HCT116 (cell line): ENCODE measurements at regions not wholly inside any gene's neighbourhood (a gene's known extent, or its start where the extent isn't known, plus 50 kb on each side); places are given as distances from the start of the nearest gene placed in this dataset.

Experiments
- ATAC-seq: fragments of 200-7000 bp; cut with Tn5 transposase; 2 replicates; pipeline ENCODE4 v1.9.1; 2020; ENCODE audit warnings: mild to moderate bottlenecking, moderate library complexity
- BruUV-seq: library from RNA; stranded (reverse); fragments of 400-500 nt; replicated peaks from 2 replicates; lab custom pipeline; 2021; lab: Mats Ljungman, UMichigan
- CTCF ChIA-PET: fragments of 300-600 bp; sonication (Branson Sonifier 250); formaldehyde crosslinking; loops from one replicate; lab custom pipeline; 2021; ENCODE audit warnings: antibody characterized with exemption; lab: Charles Lee
- POLR2A ChIA-PET: fragments of 300-600, 350-600 bp; sonication (Branson Sonifier 250); formaldehyde crosslinking; loops from one replicate; lab custom pipeline; 2021; ENCODE audit warnings: antibody characterized with exemption; lab: Charles Lee
- RAD21 ChIA-PET, 2 experiments: fragments of 300-600 bp; sonication (Branson Sonifier 250); formaldehyde crosslinking; loops; one replicate each; lab custom pipeline; 2023; ENCODE audit warnings: low total read pairs in 2 of 2; ENCODE audit not compliant: uncharacterized antibody in 2 of 2, unreplicated experiment in 2 of 2, low non-redundant PET in 1 of 2; lab: Charles Lee
- DNase-seq: peaks from one replicate; pipeline ENCODE4 v3.0.0-alpha.2; 2010; ENCODE audit warnings: low read depth, low spot score
- H2AFZ ChIP-seq: fragments of 200-600 bp; shearing (Covaris generic), sonication (generic); 2 replicates; pipeline ENCODE4 v1.6.1; 2017; ENCODE audit warnings: low read depth, mixed run types, mixed read lengths, antibody characterized with exemption, low read length; ENCODE audit not compliant: poor library complexity, severe bottlenecking
- H3K27ac ChIP-seq: 2 replicates; pipeline ENCODE4 v1.5.1; 2012; ENCODE audit warnings: low read depth, low read length
- H3K27me3 ChIP-seq: fragments of 200-600 bp; sonication (generic); 2 replicates; pipeline ENCODE4 v1.6.1; 2016; ENCODE audit warnings: mixed run types, low read length, mixed read lengths; ENCODE audit not compliant: insufficient read depth
- H3K36me3 ChIP-seq, 2 experiments: fragments of 200-500 bp in 1 of 2; fragments of 200-600 bp in 1 of 2; sonication (Bioruptor generic) in 1 of 2; sonication (generic) in 1 of 2; 2 replicates each; pipeline versions ENCODE4 v1.5.1 to v1.6.1; 2014 to 2016; ENCODE audit warnings: low read length in 2 of 2, inconsistent platforms in 1 of 2, mixed read lengths in 1 of 2, mixed run types in 1 of 2; ENCODE audit not compliant: insufficient read depth in 2 of 2, control insufficient read depth in 1 of 2
- H3K4me1 ChIP-seq, 2 experiments: fragments of 200-600 bp in 1 of 2; sonication (generic) in 1 of 2; 2 replicates each; pipeline versions ENCODE4 v1.5.1 to v1.6.1; 2012 to 2017; ENCODE audit warnings: low read length in 2 of 2, inconsistent platforms in 1 of 2, mild to moderate bottlenecking in 1 of 2, mixed read lengths in 1 of 2, mixed run types in 1 of 2, moderate library complexity in 1 of 2; ENCODE audit not compliant: insufficient read depth in 2 of 2, control insufficient read depth in 1 of 2
- H3K4me2 ChIP-seq: fragments of 200-600 bp; sonication (generic); 2 replicates; pipeline ENCODE4 v1.6.1; 2017; ENCODE audit warnings: mixed run types, low read length, mixed read lengths
- H3K4me3 ChIP-seq, 2 experiments: fragments of 200-600 bp in 1 of 2; sonication (generic) in 1 of 2; replicated peaks in 1 of 2; 2 replicates each; pipeline ENCODE4 v1.5.1; 2011 to 2016; ENCODE audit warnings: low read length in 2 of 2, control low read depth in 1 of 2, low read depth in 1 of 2, mild to moderate bottlenecking in 1 of 2, mixed read lengths in 1 of 2, mixed run types in 1 of 2
- H3K79me2 ChIP-seq: fragments of 200-600 bp; sonication (generic); 2 replicates; pipeline ENCODE4 v1.6.1; 2017; ENCODE audit warnings: mild to moderate bottlenecking, mixed run types, low read length, moderate library complexity, mixed read lengths; ENCODE audit not compliant: insufficient read depth
- H3K9ac ChIP-seq: fragments of 200-600 bp; sonication (generic); 2 replicates; pipeline ENCODE4 v1.6.1; 2016; ENCODE audit warnings: low read length, mixed read lengths
- H3K9me2 ChIP-seq: fragments of 200-600 bp; sonication (generic), shearing (Covaris generic); 2 replicates; pipeline ENCODE4 v1.6.1; 2017; ENCODE audit warnings: mixed run types, mild to moderate bottlenecking, moderate library complexity; ENCODE audit not compliant: insufficient read depth
- H3K9me3 ChIP-seq, 2 experiments: fragments of 200-500 bp in 1 of 2; fragments of 200-600 bp in 1 of 2; sonication (Bioruptor generic) in 1 of 2; sonication (generic) in 1 of 2; 2 replicates each; pipeline ENCODE4 v1.6.1; 2014 to 2017; ENCODE audit warnings: low read length in 2 of 2, mixed read lengths in 2 of 2, inconsistent platforms in 1 of 2, low read depth in 1 of 2, mild to moderate bottlenecking in 1 of 2, mixed run types in 1 of 2, moderate library complexity in 1 of 2; ENCODE audit not compliant: control insufficient read depth in 1 of 2, insufficient read depth in 1 of 2
- H4K20me1 ChIP-seq: fragments of 200-600 bp; sonication (generic), shearing (Covaris generic); 2 replicates; pipeline ENCODE4 v1.6.1; 2017; ENCODE audit warnings: mixed run types, mild to moderate bottlenecking, moderate library complexity; ENCODE audit not compliant: insufficient read depth
- CEBPB ChIP-seq: IDR thresholded peaks from 2 replicates; pipeline ENCODE4 v1.6.1; 2012; ENCODE audit warnings: low read depth
- CTCF ChIP-seq, 3 experiments: fragments of 200-600 bp in 1 of 3; sonication (generic) in 1 of 3; IDR thresholded peaks in 2 of 3; conservative IDR thresholded peaks in 1 of 3; 2 replicates each; pipeline ENCODE4 v1.5.1; 2012 to 2017; ENCODE audit warnings: low read depth in 2 of 3, low read length in 2 of 3, antibody characterized with exemption in 1 of 3, borderline replicate concordance in 1 of 3, control low read depth in 1 of 3, mild to moderate bottlenecking in 1 of 3, mixed read lengths in 1 of 3, mixed run types in 1 of 3, moderate library complexity in 1 of 3; ENCODE audit not compliant: insufficient read depth in 1 of 3
- ELF1 ChIP-seq: IDR thresholded peaks from 2 replicates; pipeline ENCODE4 v1.6.1; 2012; ENCODE audit warnings: low read depth, borderline replicate concordance
- EZH2 ChIP-seq: fragments of 200-600 bp; sonication (generic); IDR thresholded peaks from 2 replicates; pipeline ENCODE4 v1.6.1; 2017; ENCODE audit warnings: antibody characterized with exemption, mixed run types
- POLR2AphosphoS5 ChIP-seq: IDR thresholded peaks from 2 replicates; pipeline ENCODE4 v1.6.1; 2011; ENCODE audit warnings: mild to moderate bottlenecking, low read depth, low read length, moderate library complexity
- REST ChIP-seq: IDR thresholded peaks from 2 replicates; pipeline ENCODE4 v1.6.1; 2012; ENCODE audit warnings: low read depth
- SRF ChIP-seq: IDR thresholded peaks from 2 replicates; pipeline ENCODE4 v1.6.1; 2012; ENCODE audit warnings: low read depth
- TCF7L2 ChIP-seq: IDR thresholded peaks from 2 replicates; pipeline ENCODE4 v1.7.0; 2011; ENCODE audit warnings: borderline replicate concordance, inconsistent platforms; ENCODE audit not compliant: insufficient read depth, insufficient read length; ENCODE audit errors: extremely low read depth
- ZNF274 ChIP-seq: fragments of 200-500 bp; sonication (Bioruptor generic); IDR thresholded peaks from 2 replicates; pipeline ENCODE4 v1.6.1; 2014; ENCODE audit warnings: mild to moderate bottlenecking, low read depth, low read length, inconsistent platforms
- intact Hi-C: fragments of 100-400 bp; cut with micrococcal nuclease; formaldehyde crosslinking; loops from 2 replicates; pipeline ENCODE4 v1.10.0; 2022

- no peak overlapping the region for H3K4me2 ChIP-seq
- H3K36me3 ChIP-seq, result no peaks in the 10 kb centered on the region
- no peaks in the 10 kb centered on the region for H3K9me2 ChIP-seq
- H3K27ac ChIP-seq, result no peak overlapping the region
- RAD21 ChIA-PET, result no interaction called here
- no peaks in the 10 kb centered on the region for H3K79me2 ChIP-seq
- DNase-seq, result no peak
- BruUV-seq, result no TSS peak
- H3K4me1 ChIP-seq, result no peaks in the 10 kb centered on the region
- no peak overlapping the region for H3K9ac ChIP-seq
- no peaks in the 10 kb centered on the region for H3K27me3 ChIP-seq
- no peak for ATAC-seq
- H3K9me3 ChIP-seq, result no peaks in the 10 kb centered on the region
- H3K4me3 ChIP-seq, result no peak overlapping the region
- POLR2A ChIA-PET, result no interaction called here
- TF ChIP-seq CTCF (IDR thresholded peaks at IDR 0.05 in 2 of 3, conservative IDR thresholded peaks at IDR 0.05 in 1 of 3; ENCODE audit: borderline replicate concordance in 1 of 3, insufficient read depth in 1 of 3, low read depth in 2 of 3, low read length in 2 of 3) (no peak), SRF (no peak), REST (no peak), POLR2AphosphoS5 (no peak), TCF7L2 (no peak), EZH2 (no peak), CEBPB (no peak), ELF1 (no peak), ZNF274 (no peak)
- TF ChIP-seq, all 23 proteins: peak for 0
- no peaks in the 10 kb centered on the region for H4K20me1 ChIP-seq
- CTCF ChIA-PET, result no interaction called here
- H2AFZ ChIP-seq, result no peak overlapping the region
- intact Hi-C loops, result no loop called here
Observed at GRCh38 chr5:89292487-89292886, 409.5 kb upstream of the MEF2C start.
